ENCODE measurements at regions not wholly inside any gene's neighbourhood (a gene's known extent, or its start where the extent isn't known, plus 50 kb on each side); places are given as distances from the start of the nearest gene placed in this dataset.

- DNase-seq (ENCODE audit: low read depth in 4 of 4, low spot score in 3 of 4), result no peak
Observed at GRCh38 chr9:119559056-119559455, 189.8 kb upstream of the BRINP1 start.

- DNase-seq (ENCODE audit: low read depth in 4 of 4, low spot score in 3 of 4), result peak; percentile 48 to 63 (median 52)
Observed at GRCh38 chr9:119556129-119556875, 187.1 kb upstream of the BRINP1 start.

GRCh38 chr9:119544492-119544891 lies 175.3 kb upstream of the BRINP1 start:
- no peak for DNase-seq (ENCODE audit: low read depth in 4 of 4, low spot score in 3 of 4)

GRCh38 chr9:119537138-119537537 lies 167.9 kb upstream of the BRINP1 start:
- DNase-seq (ENCODE audit: low read depth in 4 of 4, low spot score in 3 of 4), result no peak

GRCh38 chr9:119533504-119533903 lies 164.3 kb upstream of the BRINP1 start:
- peak in 3 of 4 donors; percentile 5 to 44 (median 8) for DNase-seq (ENCODE audit: low read depth in 4 of 4, low spot score in 3 of 4)

- no peak for DNase-seq (ENCODE audit: low read depth in 4 of 4, low spot score in 3 of 4)
Observed at GRCh38 chr9:119526698-119527097, 157.5 kb upstream of the BRINP1 start.

- no peak for DNase-seq (ENCODE audit: low read depth in 4 of 4, low spot score in 3 of 4)
Observed at GRCh38 chr9:119523508-119523907, 154.3 kb upstream of the BRINP1 start.

- no peak for DNase-seq (ENCODE audit: low read depth in 4 of 4, low spot score in 3 of 4)
Observed at GRCh38 chr9:119522381-119522780, 153.1 kb upstream of the BRINP1 start.

GRCh38 chr9:119509291-119509905 lies 140.2 kb upstream of the BRINP1 start:
- no peak for DNase-seq (ENCODE audit: low read depth in 4 of 4, low spot score in 3 of 4)

- DNase-seq (ENCODE audit: low read depth in 4 of 4, low spot score in 3 of 4), result no peak
Observed at GRCh38 chr9:119501374-119501773, 132.1 kb upstream of the BRINP1 start.

GRCh38 chr9:119500072-119500771 lies 131.0 kb upstream of the BRINP1 start:
- DNase-seq (ENCODE audit: low read depth in 4 of 4, low spot score in 3 of 4), result no peak

- no peak for DNase-seq (ENCODE audit: low read depth in 4 of 4, low spot score in 3 of 4)
Observed at GRCh38 chr9:119487118-119487827, 118.0 kb upstream of the BRINP1 start.

GRCh38 chr9:119483153-119483552 lies 113.9 kb upstream of the BRINP1 start:
- no peak for DNase-seq (ENCODE audit: low read depth in 4 of 4, low spot score in 3 of 4)

- DNase-seq (ENCODE audit: low read depth in 4 of 4, low spot score in 3 of 4), result no peak
Observed at GRCh38 chr9:119477197-119477596, 108.0 kb upstream of the BRINP1 start.

- DNase-seq (ENCODE audit: low read depth in 4 of 4, low spot score in 3 of 4), result no peak
Observed at GRCh38 chr9:119458068-119458467, 88.8 kb upstream of the BRINP1 start.

- no peak for DNase-seq (ENCODE audit: low read depth in 4 of 4, low spot score in 3 of 4)
Observed at GRCh38 chr9:119453980-119454379, 84.7 kb upstream of the BRINP1 start.

- DNase-seq (ENCODE audit: low read depth in 4 of 4, low spot score in 3 of 4), result no peak
Observed at GRCh38 chr9:119453490-119453911, 84.3 kb upstream of the BRINP1 start.

- DNase-seq (ENCODE audit: low read depth in 4 of 4, low spot score in 3 of 4), result no peak
Observed at GRCh38 chr9:119451426-119451825, 82.2 kb upstream of the BRINP1 start.

GRCh38 chr9:119443179-119443578 lies 73.9 kb upstream of the BRINP1 start:
- no peak for DNase-seq (ENCODE audit: low read depth in 4 of 4, low spot score in 3 of 4)

- DNase-seq (ENCODE audit: low read depth in 4 of 4, low spot score in 3 of 4), result no peak
Observed at GRCh38 chr9:119441832-119442231, 72.6 kb upstream of the BRINP1 start.

- no peak for DNase-seq (ENCODE audit: low read depth in 4 of 4, low spot score in 3 of 4)
Observed at GRCh38 chr9:119441338-119441737, 72.1 kb upstream of the BRINP1 start.
